Activated effector memory CD4-positive, alpha-beta T cell treated with anti-CD3 and anti-CD28 coated beads, Interleukin-2, amount 50 U/mL, for 16 hours (primary cell): ENCODE measurements at regions not wholly inside any gene's neighbourhood (a gene's known extent, or its start where the extent isn't known, plus 50 kb on each side); places are given as distances from the start of the nearest gene placed in this dataset.

Experiments used
- DNase-seq: peaks from one replicate; pipeline ENCODE4 v3.0.0-alpha.2; 2020

GRCh38 chr5:6058055-6058715 lies 320.2 kb downstream of the MED10 start:
- no peak for DNase-seq

DNA sequence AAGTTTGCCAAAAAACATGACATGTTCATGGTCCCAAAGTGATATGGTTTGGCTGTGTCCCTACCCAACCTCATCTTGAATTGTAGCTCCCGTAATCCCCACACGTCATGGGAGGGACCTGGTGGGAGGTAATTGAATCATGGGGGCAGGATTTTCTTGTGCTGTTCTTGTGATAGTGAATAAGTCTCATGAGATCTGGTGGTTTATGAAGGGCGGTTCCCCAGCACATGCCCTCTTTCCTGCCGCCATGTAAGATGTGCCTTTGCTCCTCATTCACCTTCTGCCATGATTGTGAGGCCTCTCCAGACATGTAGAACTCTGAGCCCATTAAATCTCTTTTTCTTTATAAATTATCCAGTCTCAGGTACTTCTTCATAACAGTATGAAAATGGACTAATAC lies 322.1 kb downstream of the MED10 start:
- DNase-seq, result no peak

GRCh38 chr5:6049662-6050061 lies 328.7 kb downstream of the MED10 start:
- DNase-seq, result no peak

GRCh38 chr5:6048746-6049145 lies 329.6 kb downstream of the MED10 start:
- DNase-seq, result no peak

- DNase-seq, result no peak
Measured at GRCh38 chr5:6046296-6046967, 331.9 kb downstream of the MED10 start.

- no peak for DNase-seq
Measured at GRCh38 chr5:6043491-6044310, 334.6 kb downstream of the MED10 start.

- no peak for DNase-seq
Measured at GRCh38 chr5:6041977-6042550, 336.3 kb downstream of the MED10 start.

GRCh38 chr5:6039111-6039510 lies 339.2 kb downstream of the MED10 start:
- DNase-seq, result no peak

- DNase-seq, result no peak
Measured at GRCh38 chr5:6036006-6036405, 342.3 kb downstream of the MED10 start.

DNA sequence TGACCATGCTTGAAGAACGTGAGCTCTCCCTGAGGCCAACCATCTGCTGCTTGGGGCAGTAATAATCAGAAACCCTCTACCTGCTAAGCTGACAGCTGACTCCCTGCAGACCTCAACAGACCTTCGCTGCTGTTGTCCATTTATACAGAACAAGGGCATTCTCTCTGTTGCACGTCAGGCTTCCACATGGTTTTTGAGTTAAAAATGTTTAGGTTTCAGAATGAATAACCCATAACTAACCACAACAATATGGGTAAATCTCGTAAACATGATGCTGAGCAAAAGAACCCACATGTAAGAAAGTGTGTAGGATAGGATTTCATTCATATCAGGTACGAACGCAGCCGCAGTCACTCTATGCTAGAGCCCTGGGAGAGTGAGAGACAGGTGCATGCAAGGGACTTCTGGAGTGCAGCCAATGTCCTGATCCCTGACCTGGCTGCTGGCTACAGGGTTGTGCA lies 348.5 kb downstream of the MED10 start:
- DNase-seq, result no peak

- no peak for DNase-seq
Measured at GRCh38 chr5:6026766-6027406, 351.5 kb downstream of the MED10 start.

- no peak for DNase-seq
Measured at GRCh38 chr5:6019612-6020011, 358.7 kb downstream of the MED10 start.

DNA sequence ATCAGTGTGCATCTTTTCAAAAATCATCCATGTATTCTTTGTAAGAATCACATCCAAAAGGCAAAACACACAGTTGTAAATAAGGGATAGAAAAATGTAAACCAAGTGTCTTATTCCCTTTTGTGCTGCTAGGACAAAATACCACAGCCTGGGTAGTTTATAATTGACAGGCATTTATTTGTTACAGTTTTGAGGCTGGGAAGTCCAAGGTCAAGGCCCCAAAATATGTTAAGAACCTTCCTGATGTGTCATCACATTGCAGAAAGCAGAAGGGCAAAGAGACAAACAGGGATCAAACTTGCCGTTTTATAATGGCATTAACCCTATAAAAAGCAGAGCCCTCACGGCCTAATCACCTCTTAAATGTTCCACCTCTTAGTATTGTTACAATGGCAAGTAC lies 364.8 kb downstream of the MED10 start:
- no peak for DNase-seq

DNA sequence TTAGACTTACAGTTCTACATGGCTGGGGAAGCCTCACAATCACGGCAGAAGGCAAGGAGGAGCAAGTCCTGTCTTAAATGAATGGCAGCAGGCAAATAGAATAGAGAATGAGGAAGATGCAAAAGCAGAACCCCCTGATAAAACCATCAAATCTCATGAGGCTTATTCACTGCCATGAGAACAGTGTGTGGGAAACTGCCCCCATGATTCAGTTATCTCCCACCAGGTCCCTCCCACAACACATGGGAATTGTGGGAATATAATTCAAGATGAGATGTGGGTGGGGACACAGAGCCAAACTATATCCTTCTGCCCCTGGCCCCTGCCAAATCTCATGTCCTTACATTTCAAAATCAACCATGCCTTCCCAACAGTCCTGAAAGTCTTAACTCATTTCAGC lies 367.1 kb downstream of the MED10 start:
- DNase-seq, result no peak

- DNase-seq, result no peak
Measured at GRCh38 chr5:6006838-6007314, 371.5 kb downstream of the MED10 start.

- DNase-seq, result no peak
Measured at GRCh38 chr5:6003040-6003825, 375.1 kb downstream of the MED10 start.

DNA sequence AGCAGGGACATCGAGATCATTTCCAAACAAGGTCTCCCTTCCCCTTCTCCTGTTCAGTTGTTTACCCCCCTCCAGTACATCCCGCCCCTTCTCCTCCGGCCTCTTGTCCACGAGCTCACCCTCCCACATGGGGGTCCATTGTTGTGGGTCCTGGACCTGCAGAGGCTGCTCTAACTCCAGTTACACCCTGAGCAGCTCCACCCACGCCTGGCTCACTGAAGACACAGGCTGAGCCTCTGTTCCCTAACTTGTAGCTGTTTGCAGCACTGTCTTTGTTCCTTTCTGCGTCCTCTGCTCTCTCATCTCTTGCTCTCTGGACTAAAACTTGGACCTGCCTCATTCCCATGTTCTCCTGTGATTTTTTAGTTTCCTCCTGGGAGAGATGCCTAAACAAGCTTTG lies 377.5 kb downstream of the MED10 start:
- DNase-seq, result no peak

DNA sequence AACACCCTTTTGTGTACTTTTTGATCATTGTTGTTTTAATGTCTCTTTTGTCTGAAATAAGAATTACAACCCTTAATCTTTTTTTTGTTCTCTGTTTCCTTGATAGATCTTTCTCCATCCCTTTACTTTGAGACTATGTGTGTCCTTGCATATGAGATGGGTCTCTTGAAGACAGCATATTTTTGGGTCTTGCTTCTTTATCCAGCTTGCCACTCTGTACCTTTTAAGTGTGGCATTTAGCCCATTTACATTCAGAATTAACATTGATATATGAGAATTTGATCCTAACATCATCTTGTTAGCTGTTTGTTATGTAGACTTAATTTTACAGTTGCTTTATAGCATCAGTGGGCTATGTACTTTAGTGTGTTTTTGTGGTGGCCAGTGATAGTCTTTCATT lies 382.5 kb downstream of the MED10 start:
- DNase-seq, result no peak

DNA sequence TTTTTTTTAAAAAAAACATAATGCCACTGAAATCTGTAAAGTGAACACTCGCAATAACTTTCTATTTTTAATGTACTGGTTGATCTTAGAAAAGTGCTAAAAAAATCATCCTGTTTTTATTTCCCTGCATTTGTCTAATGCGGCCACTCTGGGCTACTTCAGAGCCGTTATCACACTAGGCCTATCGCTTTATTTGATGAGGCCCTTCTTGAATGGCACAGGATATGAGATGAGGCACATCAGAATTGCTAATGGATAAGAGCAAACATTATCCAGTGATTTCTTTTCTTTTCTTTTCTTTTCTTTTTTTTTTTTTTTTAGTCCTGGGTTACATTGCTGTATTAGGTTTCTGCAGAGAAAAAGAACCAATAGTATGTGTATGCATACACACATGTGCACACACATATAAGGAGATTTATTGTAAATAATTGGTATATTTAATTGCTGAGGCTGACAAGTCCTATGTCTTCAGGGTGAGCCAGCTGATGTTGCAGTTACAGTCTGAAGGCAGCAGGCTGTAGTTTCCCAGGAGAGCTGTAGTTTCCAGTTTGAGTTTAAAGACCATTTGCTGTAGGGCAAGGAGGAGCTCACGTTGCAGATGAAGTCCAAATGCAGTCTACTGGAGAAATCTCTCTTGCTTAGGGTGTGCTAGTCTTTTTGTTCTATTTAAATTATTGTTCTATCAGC lies 391.7 kb downstream of the MED10 start:
- DNase-seq, result no peak

DNA sequence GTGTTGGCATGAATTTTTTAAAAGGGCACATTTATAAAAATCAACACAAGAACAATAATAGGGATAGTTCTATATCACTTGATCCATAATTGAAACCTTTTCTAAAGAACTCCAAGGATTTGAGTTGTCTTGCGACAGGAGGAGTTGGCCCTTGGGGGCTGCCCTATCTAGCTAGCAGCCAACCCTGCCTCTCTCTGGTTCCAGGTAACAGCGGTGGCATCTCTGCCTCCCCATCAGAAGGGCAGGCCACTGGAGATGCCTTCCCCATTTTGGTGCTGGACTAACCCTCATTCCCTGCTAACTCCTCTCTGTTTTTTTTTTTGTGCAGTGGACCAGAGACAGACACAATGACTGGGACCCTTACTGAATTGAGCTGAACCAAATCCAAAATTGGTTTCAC lies 393.0 kb downstream of the MED10 start:
- no peak for DNase-seq

DNA sequence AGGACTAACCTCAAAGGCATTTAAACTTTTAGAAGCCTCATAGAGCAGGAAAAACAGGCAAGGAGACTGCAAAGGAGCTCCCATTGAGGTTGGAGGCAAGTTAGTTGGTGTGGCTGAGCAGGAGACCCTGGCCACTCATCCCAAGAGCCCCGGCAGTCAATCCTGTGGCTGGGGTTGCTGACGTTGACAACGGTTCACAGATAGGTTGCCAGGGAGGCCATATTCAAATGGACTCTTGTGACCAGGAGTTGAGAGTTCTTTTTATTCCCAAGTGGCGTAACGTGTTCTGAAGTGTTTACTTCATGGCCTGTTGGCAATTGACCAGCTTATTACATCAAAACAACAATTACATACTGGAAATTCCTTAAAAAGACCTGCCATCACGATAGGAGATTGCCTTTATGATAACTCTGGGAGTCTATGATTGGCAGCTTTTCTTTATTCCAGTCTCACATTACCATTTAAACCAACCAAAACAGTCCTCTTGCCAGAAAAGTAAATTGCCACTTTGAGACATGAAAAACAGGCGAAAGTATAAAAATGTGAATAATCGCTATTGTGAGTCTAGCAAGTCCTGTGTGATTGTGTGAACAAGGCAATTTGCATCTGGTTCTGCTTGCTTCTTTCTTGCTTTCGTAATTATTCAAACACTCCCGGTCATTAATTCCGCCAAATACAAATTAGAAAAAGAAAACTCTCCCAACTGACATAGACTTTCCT lies 394.9 kb downstream of the MED10 start:
- DNase-seq, result no peak
